SK-N-SH (cell line): ENCODE measurements at regions not wholly inside any gene's neighbourhood (a gene's known extent, or its start where the extent isn't known, plus 50 kb on each side); places are given as distances from the start of the nearest gene placed in this dataset.

Source experiments
- ELF1 ChIP-seq: IDR thresholded peaks from 2 replicates; pipeline ENCODE4 v1.4.0; 2012
- GATA2 ChIP-seq: sonication (generic); formaldehyde crosslinking; IDR thresholded peaks from 2 replicates; pipeline ENCODE4 v1.5.0; 2020; ENCODE audit warnings: mild to moderate bottlenecking, missing genetic modification reagents
- PBX3 ChIP-seq: IDR thresholded peaks from 2 replicates; pipeline ENCODE4; 2012
- TF ChIP-seq, protein P1 (sequence below): fragments of 200-600 bp; sonication (generic); IDR thresholded peaks from 2 replicates; pipeline ENCODE4 v1.6.1; 2017; ENCODE audit warnings: antibody characterized with exemption, mild to moderate bottlenecking, moderate library complexity

DNA sequence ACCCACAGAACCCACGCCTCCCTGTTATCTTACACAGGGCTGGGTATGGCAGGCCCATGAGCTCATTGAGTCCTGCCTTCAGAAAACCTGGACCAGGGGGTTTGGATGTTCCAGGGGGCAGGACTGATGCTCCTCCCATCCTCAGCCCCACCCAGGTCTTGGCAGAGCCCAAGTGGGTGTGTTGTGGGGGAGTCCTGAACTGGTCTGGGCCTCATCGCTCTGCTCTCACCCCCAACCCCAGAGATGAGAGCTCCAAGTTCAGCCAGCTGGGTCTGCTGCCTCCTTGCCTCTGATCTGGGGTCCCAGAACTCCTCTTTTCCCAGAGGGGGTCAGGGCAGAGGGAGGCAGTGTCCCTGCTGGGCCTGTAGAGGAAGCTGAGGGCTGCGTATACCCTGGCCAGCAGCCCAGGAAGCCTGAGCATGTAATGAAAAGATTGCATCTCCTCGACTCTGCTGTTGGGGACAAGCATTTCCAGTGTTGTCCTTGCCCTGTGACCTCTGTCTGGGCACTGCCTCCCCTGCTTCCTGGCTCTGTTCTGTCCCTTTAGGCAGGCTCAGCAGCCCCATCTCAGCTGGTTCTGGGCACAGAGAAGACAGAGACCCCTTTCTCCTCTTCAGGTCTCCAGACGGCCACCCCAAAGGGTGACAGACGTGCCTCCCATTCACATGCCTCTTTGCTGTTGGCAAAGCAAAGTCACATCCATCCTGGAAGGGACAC is 54.7 kb upstream of the EPS8L3 start:
- TF ChIP-seq, protein P1, sequence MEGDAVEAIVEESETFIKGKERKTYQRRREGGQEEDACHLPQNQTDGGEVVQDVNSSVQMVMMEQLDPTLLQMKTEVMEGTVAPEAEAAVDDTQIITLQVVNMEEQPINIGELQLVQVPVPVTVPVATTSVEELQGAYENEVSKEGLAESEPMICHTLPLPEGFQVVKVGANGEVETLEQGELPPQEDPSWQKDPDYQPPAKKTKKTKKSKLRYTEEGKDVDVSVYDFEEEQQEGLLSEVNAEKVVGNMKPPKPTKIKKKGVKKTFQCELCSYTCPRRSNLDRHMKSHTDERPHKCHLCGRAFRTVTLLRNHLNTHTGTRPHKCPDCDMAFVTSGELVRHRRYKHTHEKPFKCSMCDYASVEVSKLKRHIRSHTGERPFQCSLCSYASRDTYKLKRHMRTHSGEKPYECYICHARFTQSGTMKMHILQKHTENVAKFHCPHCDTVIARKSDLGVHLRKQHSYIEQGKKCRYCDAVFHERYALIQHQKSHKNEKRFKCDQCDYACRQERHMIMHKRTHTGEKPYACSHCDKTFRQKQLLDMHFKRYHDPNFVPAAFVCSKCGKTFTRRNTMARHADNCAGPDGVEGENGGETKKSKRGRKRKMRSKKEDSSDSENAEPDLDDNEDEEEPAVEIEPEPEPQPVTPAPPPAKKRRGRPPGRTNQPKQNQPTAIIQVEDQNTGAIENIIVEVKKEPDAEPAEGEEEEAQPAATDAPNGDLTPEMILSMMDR: no peak
- no peak for TF ChIP-seq PBX3
- no peak for TF ChIP-seq GATA2 (CRISPR knock-in tag)
- TF ChIP-seq ELF1: no peak
